OCI-LY7 (cell line): ENCODE measurements at regions not wholly inside any gene's neighbourhood (a gene's known extent, or its start where the extent isn't known, plus 50 kb on each side); places are given as distances from the start of the nearest gene placed in this dataset.

Source experiments
- BruUV-seq: library from RNA; stranded (reverse); fragments of 400-500 nt; replicated peaks from 2 replicates; lab custom pipeline; 2021; lab: Mats Ljungman, UMichigan
- CTCF ChIA-PET: fragments of 300-600 bp; sonication (Branson Sonifier 250); formaldehyde crosslinking; loops from one replicate; lab custom pipeline; 2022; ENCODE audit warnings: antibody characterized with exemption; ENCODE audit not compliant: unreplicated experiment; lab: Charles Lee
- POLR2A ChIA-PET: fragments of 300-600 bp; sonication (Branson Sonifier 250); formaldehyde crosslinking; loops from one replicate; lab custom pipeline; 2022; ENCODE audit warnings: antibody characterized with exemption; lab: Charles Lee
- DNase-seq: peaks from one replicate; pipeline ENCODE4 v3.0.0-alpha.2; 2015; ENCODE audit warnings: low spot score
- H2AFZ ChIP-seq: fragments of 200-600 bp; sonication (generic), shearing (Covaris generic); 2 replicates; pipeline ENCODE4 v1.6.1; 2014; ENCODE audit warnings: mild to moderate bottlenecking, antibody characterized with exemption, low read length, moderate library complexity
- H3K27ac ChIP-seq: fragments of 200-600 bp; sonication (generic); 2 replicates; pipeline ENCODE4 v1.5.1; 2014; ENCODE audit warnings: mixed run types, low read depth, mild to moderate bottlenecking, moderate library complexity, low read length, inconsistent platforms; ENCODE audit not compliant: poor library complexity, severe bottlenecking
- H3K36me3 ChIP-seq: fragments of 200-600 bp; sonication (generic); 2 replicates; pipeline ENCODE4 v1.6.1; 2014; ENCODE audit warnings: mild to moderate bottlenecking, antibody characterized with exemption, low read length, moderate library complexity, mixed read lengths; ENCODE audit not compliant: insufficient read depth
- H3K4me1 ChIP-seq: fragments of 200-600 bp; sonication (generic); 2 replicates; pipeline ENCODE4 v1.5.1; 2014; ENCODE audit warnings: mild to moderate bottlenecking, low read length; ENCODE audit not compliant: insufficient read depth, poor library complexity, severe bottlenecking
- H3K4me2 ChIP-seq: fragments of 200-600 bp; sonication (generic); 2 replicates; pipeline ENCODE4 v1.6.1; 2014; ENCODE audit warnings: mild to moderate bottlenecking, low read length
- H3K4me3 ChIP-seq: fragments of 200-600 bp; sonication (generic); 2 replicates; pipeline ENCODE4 v1.5.1; 2014; ENCODE audit warnings: mild to moderate bottlenecking, low read depth, low read length; ENCODE audit not compliant: poor library complexity, severe bottlenecking
- H3K79me2 ChIP-seq: fragments of 200-600 bp; sonication (generic); 2 replicates; pipeline ENCODE4 v1.6.1; 2016; ENCODE audit warnings: low read depth, mild to moderate bottlenecking, low read length, moderate library complexity, mixed read lengths; ENCODE audit not compliant: insufficient read depth
- H3K9me2 ChIP-seq: fragments of 200-600 bp; sonication (generic); 2 replicates; pipeline ENCODE4 v1.6.1; 2016; ENCODE audit warnings: mild to moderate bottlenecking, low read length, mixed read lengths; ENCODE audit not compliant: insufficient read depth
- H3K9me3 ChIP-seq: fragments of 200-600 bp; sonication (generic); 2 replicates; pipeline ENCODE4 v1.6.1; 2014; ENCODE audit warnings: mild to moderate bottlenecking, mixed run types, low read length, mixed read lengths
- H4K20me1 ChIP-seq: fragments of 200-600 bp; sonication (generic); 2 replicates; pipeline ENCODE4 v1.6.1; 2014; ENCODE audit warnings: mild to moderate bottlenecking, antibody characterized with exemption, low read length, moderate library complexity, mixed read lengths; ENCODE audit not compliant: insufficient read depth
- CTCF ChIP-seq: fragments of 200-600 bp; sonication (generic); conservative IDR thresholded peaks from 2 replicates; pipeline ENCODE4 v1.5.1; 2014; ENCODE audit warnings: mild to moderate bottlenecking, antibody characterized with exemption, low read length, moderate library complexity, mixed read lengths
- EZH2phosphoT487 ChIP-seq: fragments of 200-600 bp; sonication (generic); IDR thresholded peaks from 2 replicates; pipeline ENCODE4 v1.6.1; 2018; ENCODE audit warnings: low read depth, borderline replicate concordance, mild to moderate bottlenecking, mixed run types, antibody characterized with exemption, low read length, moderate library complexity, mixed read lengths
- intact Hi-C: fragments of 100-400 bp; cut with micrococcal nuclease; formaldehyde crosslinking; loops from one replicate; pipeline ENCODE4 v1.10.0; 2022; ENCODE audit not compliant: unreplicated experiment

- no TSS peak for BruUV-seq
- no peaks in the 10 kb centered on the region for H3K79me2 ChIP-seq
- H3K4me1 ChIP-seq: no peaks in the 10 kb centered on the region
- CTCF ChIA-PET: no interaction called here
- POLR2A ChIA-PET: no interaction called here
- no peak overlapping the region for H3K4me2 ChIP-seq
- no peak overlapping the region for H3K4me3 ChIP-seq
- H3K36me3 ChIP-seq: no peaks in the 10 kb centered on the region
- no peak overlapping the region for H2AFZ ChIP-seq
- H3K9me2 ChIP-seq: no peaks in the 10 kb centered on the region
- H3K9me3 ChIP-seq: 0 out of 2 replicates have a peak, but pooled peaks cover 6% of the 10 kb centered on the region
- TF ChIP-seq EZH2phosphoT487 (no peak), CTCF (no peak)
- H3K27ac ChIP-seq: no peak overlapping the region
- intact Hi-C loops: no loop called here
- DNase-seq: no peak
- H4K20me1 ChIP-seq: no peaks in the 10 kb centered on the region
These were observed 234.1 kb downstream of the RSL24D1 start for GRCh38 chr15:54962637-54963036.

GRCh38 chr15:54960266-54960665 is 236.5 kb downstream of the RSL24D1 start:
- Histone ChIP-seq H4K20me1 (no peaks in the 10 kb centered on the region), H3K27ac (no peak overlapping the region), H2AFZ (no peak overlapping the region), H3K4me2 (no peak overlapping the region), H3K9me3 (0 out of 2 replicates have a peak, but pooled peaks cover 3% of the 10 kb centered on the region), H3K4me1 (no peaks in the 10 kb centered on the region), H3K4me3 (no peak overlapping the region), H3K36me3 (no peaks in the 10 kb centered on the region), H3K79me2 (no peaks in the 10 kb centered on the region), H3K9me2 (no peaks in the 10 kb centered on the region)
- TF ChIP-seq CTCF (no peak), EZH2phosphoT487 (no peak)
- no TSS peak for BruUV-seq
- DNase-seq: no peak
- intact Hi-C loops: no loop called here
- CTCF ChIA-PET: no interaction called here
- POLR2A ChIA-PET: no interaction called here

- TF ChIP-seq EZH2phosphoT487 (no peak), CTCF (no peak)
- no TSS peak for BruUV-seq
These were observed 255.3 kb downstream of the RSL24D1 start for GRCh38 chr15:54941417-54941816.

More at GRCh38 chr15:54941417-54941816, 255.3 kb downstream of the RSL24D1 start:
- Histone ChIP-seq H3K4me3 (no peak overlapping the region), H3K79me2 (no peaks in the 10 kb centered on the region), H4K20me1 (no peaks in the 10 kb centered on the region), H3K27ac (no peak overlapping the region), H2AFZ (no peak overlapping the region), H3K9me3 (no peaks in the 10 kb centered on the region), H3K4me2 (no peak overlapping the region), H3K4me1 (no peaks in the 10 kb centered on the region), H3K36me3 (no peaks in the 10 kb centered on the region), H3K9me2 (no peaks in the 10 kb centered on the region)
- intact Hi-C loops: no loop called here
- no peak for DNase-seq
- ChIA-PET CTCF (no interaction called here), POLR2A (no interaction called here)
